Coronary artery (tissue), 2 donors: ENCODE measurements at regions not wholly inside any gene's neighbourhood (a gene's known extent, or its start where the extent isn't known, plus 50 kb on each side); places are given as distances from the start of the nearest gene placed in this dataset.

Experiments
- DNase-seq: peaks from one replicate; pipeline ENCODE4 v3.0.0-alpha.2; 2017; ENCODE audit warnings: low spot score
- H3K27ac ChIP-seq, 2 donors: fragments of 200-600 bp; sonication (generic); one replicate each; pipeline ENCODE4 v1.5.1; 2016 to 2019
- H3K4me3 ChIP-seq: fragments of 200-600 bp; sonication (generic); 2 replicates; pipeline ENCODE4 v1.5.1; 2016; ENCODE audit warnings: mild to moderate bottlenecking, moderate library complexity
- CTCF ChIP-seq: fragments of 200-600 bp; sonication (generic); IDR thresholded peaks from one replicate; pipeline ENCODE4 v1.5.1; 2019; ENCODE audit warnings: antibody characterized with exemption

GRCh38 chr13:22030321-22030720 lies 359.4 kb downstream of the FGF9 start:
- TF ChIP-seq CTCF: no peak
- no peak for DNase-seq
- Histone ChIP-seq H3K4me3 (no peak overlapping the region), H3K27ac (no peak overlapping the region)

GRCh38 chr13:22031702-22032286 lies 360.9 kb downstream of the FGF9 start:
- Histone ChIP-seq H3K27ac (no peak overlapping the region), H3K4me3 (no peak overlapping the region)
- no peak for DNase-seq
- no peak for TF ChIP-seq CTCF

GRCh38 chr13:22032905-22033304 lies 362.0 kb downstream of the FGF9 start:
- no peak for TF ChIP-seq CTCF
- no peak for DNase-seq
- Histone ChIP-seq H3K4me3 (no peak overlapping the region), H3K27ac (no peak overlapping the region)

- no peak for DNase-seq
- no peak for TF ChIP-seq CTCF
- Histone ChIP-seq H3K4me3 (no peak overlapping the region), H3K27ac (no peak overlapping the region)
Observed at GRCh38 chr13:22039961-22040360, 369.1 kb downstream of the FGF9 start.

- no peak overlapping the region for H3K27ac ChIP-seq
- H3K4me3 ChIP-seq: no peak overlapping the region
- DNase-seq: no peak
- no peak for TF ChIP-seq CTCF
Observed at GRCh38 chr13:22040810-22041364, 370.0 kb downstream of the FGF9 start.

GRCh38 chr13:22041741-22042140 lies 370.9 kb downstream of the FGF9 start:
- no peak for DNase-seq
- TF ChIP-seq CTCF: no peak
- H3K4me3 ChIP-seq: no peak overlapping the region
- H3K27ac ChIP-seq: no peak overlapping the region

- H3K27ac ChIP-seq: no peak overlapping the region
- TF ChIP-seq CTCF: no peak
- DNase-seq: no peak
- H3K4me3 ChIP-seq: no peak overlapping the region
Observed at GRCh38 chr13:22047082-22047784, 376.4 kb downstream of the FGF9 start.
